ENCODE measurements at regions not wholly inside any gene's neighbourhood (a gene's known extent, or its start where the extent isn't known, plus 50 kb on each side); places are given as distances from the start of the nearest gene placed in this dataset.
"Not testable (repeated sequence)": the region's sequence is repeated elsewhere in the genome, so short reads cannot be mapped to it uniquely, and the experiment has no call there.

- H3K27ac Mint-ChIP-seq (ENCODE audit: unreplicated experiment), result no peak overlapping the region
- no peaks in the 10 kb centered on the region for H3K9me3 Mint-ChIP-seq (ENCODE audit: unreplicated experiment)
- DNase-seq, result no peak
- TF ChIP-seq, protein P1, sequence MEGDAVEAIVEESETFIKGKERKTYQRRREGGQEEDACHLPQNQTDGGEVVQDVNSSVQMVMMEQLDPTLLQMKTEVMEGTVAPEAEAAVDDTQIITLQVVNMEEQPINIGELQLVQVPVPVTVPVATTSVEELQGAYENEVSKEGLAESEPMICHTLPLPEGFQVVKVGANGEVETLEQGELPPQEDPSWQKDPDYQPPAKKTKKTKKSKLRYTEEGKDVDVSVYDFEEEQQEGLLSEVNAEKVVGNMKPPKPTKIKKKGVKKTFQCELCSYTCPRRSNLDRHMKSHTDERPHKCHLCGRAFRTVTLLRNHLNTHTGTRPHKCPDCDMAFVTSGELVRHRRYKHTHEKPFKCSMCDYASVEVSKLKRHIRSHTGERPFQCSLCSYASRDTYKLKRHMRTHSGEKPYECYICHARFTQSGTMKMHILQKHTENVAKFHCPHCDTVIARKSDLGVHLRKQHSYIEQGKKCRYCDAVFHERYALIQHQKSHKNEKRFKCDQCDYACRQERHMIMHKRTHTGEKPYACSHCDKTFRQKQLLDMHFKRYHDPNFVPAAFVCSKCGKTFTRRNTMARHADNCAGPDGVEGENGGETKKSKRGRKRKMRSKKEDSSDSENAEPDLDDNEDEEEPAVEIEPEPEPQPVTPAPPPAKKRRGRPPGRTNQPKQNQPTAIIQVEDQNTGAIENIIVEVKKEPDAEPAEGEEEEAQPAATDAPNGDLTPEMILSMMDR (IDR thresholded peaks at IDR 0.05; ENCODE audit: partially characterized antibody, unreplicated experiment), result no peak
- H3K36me3 Mint-ChIP-seq (ENCODE audit: unreplicated experiment), result no peaks in the 10 kb centered on the region
- H3K4me3 Mint-ChIP-seq (ENCODE audit: unreplicated experiment), result no peak overlapping the region
- peaks cover 4% of the 10 kb centered on the region for H3K4me1 Mint-ChIP-seq (ENCODE audit: low read depth, unreplicated experiment)
- H3K27me3 Mint-ChIP-seq (ENCODE audit: unreplicated experiment), result no peaks in the 10 kb centered on the region
Observed at GRCh38 chr15:69565066-69565655, 112.5 kb downstream of the RPLP1 start.

DNA sequence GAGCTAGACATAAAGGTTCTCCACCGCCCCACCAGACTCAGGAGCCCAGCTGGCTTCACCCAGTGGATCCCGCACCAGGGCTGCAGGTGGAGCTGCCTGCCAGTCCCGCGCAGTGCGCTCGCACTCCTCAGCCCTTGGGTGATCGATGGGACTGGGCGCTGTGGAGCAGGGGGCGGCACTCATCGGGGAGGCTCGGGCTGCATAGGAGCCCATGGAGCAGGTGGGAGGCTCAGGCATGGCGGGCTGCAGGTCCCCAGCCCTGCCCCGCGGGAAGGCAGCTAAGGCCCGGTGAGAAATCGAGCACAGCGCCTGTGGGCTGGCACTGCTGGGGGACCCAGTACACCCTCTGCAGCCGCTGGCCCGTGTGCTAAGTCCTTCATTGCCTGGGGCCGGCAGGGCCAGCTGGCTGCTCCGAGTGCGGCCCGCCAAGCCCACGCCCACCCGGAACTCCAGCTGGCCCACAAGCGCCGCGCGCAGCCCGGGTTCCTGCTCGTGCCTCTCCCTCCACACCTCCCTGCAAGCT, 114.7 kb downstream of the RPLP1 start:
- not testable (repeated sequence) for H3K4me1 Mint-ChIP-seq (ENCODE audit: low read depth, unreplicated experiment); H3K9me3 Mint-ChIP-seq (ENCODE audit: unreplicated experiment); H3K36me3 Mint-ChIP-seq (ENCODE audit: unreplicated experiment); H3K27ac Mint-ChIP-seq (ENCODE audit: unreplicated experiment); H3K27me3 Mint-ChIP-seq (ENCODE audit: unreplicated experiment); DNase-seq; H3K4me3 Mint-ChIP-seq (ENCODE audit: unreplicated experiment)

- Mint-ChIP-seq H3K4me1 (ENCODE audit: low read depth, unreplicated experiment) (no peaks in the 10 kb centered on the region), H3K27ac (ENCODE audit: unreplicated experiment) (no peak overlapping the region), H3K4me3 (ENCODE audit: unreplicated experiment) (no peak overlapping the region), H3K9me3 (ENCODE audit: unreplicated experiment) (no peaks in the 10 kb centered on the region), H3K36me3 (ENCODE audit: unreplicated experiment) (no peaks in the 10 kb centered on the region), H3K27me3 (ENCODE audit: unreplicated experiment) (peaks cover 1% of the 10 kb centered on the region)
- no peak for DNase-seq
- TF ChIP-seq, protein P1 (IDR thresholded peaks at IDR 0.05; ENCODE audit: partially characterized antibody, unreplicated experiment), result no peak
Observed at GRCh38 chr15:69568173-69569009, 115.8 kb downstream of the RPLP1 start.

GRCh38 chr15:69570454-69570853, 117.8 kb downstream of the RPLP1 start:
- H3K9me3 Mint-ChIP-seq (ENCODE audit: unreplicated experiment), result no peaks in the 10 kb centered on the region
- H3K4me1 Mint-ChIP-seq (ENCODE audit: low read depth, unreplicated experiment), result no peaks in the 10 kb centered on the region
- H3K4me3 Mint-ChIP-seq (ENCODE audit: unreplicated experiment), result no peak overlapping the region
- TF ChIP-seq, protein P1 (IDR thresholded peaks at IDR 0.05; ENCODE audit: partially characterized antibody, unreplicated experiment), result no peak
- DNase-seq, result no peak
- no peaks in the 10 kb centered on the region for H3K36me3 Mint-ChIP-seq (ENCODE audit: unreplicated experiment)
- H3K27ac Mint-ChIP-seq (ENCODE audit: unreplicated experiment), result no peak overlapping the region
- H3K27me3 Mint-ChIP-seq (ENCODE audit: unreplicated experiment), result peaks cover 7% of the 10 kb centered on the region

DNA sequence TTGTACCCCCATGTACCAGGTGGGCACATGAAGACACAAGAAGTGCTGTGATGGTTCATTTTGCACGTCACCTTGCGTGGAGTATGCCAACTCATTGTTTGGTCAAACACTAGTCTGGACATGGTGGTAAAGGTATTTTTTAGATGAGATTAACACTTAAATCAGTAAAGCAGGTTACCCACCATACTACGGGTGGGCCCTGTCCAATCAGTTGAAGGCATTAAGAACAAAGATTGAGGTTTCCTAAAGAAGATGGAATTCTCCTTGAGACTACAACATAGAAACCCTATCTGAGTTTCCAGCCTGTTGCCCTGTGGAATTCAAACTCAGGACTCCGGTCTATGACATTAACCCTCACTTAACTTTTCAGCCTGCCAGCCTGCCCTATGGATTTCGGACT, 118.4 kb downstream of the RPLP1 start:
- no peak for DNase-seq
- H3K27ac Mint-ChIP-seq (ENCODE audit: unreplicated experiment), result no peak overlapping the region
- peaks cover 7% of the 10 kb centered on the region for H3K27me3 Mint-ChIP-seq (ENCODE audit: unreplicated experiment)
- no peaks in the 10 kb centered on the region for H3K4me1 Mint-ChIP-seq (ENCODE audit: low read depth, unreplicated experiment)
- no peaks in the 10 kb centered on the region for H3K36me3 Mint-ChIP-seq (ENCODE audit: unreplicated experiment)
- H3K4me3 Mint-ChIP-seq (ENCODE audit: unreplicated experiment), result no peak overlapping the region
- no peaks in the 10 kb centered on the region for H3K9me3 Mint-ChIP-seq (ENCODE audit: unreplicated experiment)
- TF ChIP-seq, protein P1 (IDR thresholded peaks at IDR 0.05; ENCODE audit: partially characterized antibody, unreplicated experiment), result no peak

DNA sequence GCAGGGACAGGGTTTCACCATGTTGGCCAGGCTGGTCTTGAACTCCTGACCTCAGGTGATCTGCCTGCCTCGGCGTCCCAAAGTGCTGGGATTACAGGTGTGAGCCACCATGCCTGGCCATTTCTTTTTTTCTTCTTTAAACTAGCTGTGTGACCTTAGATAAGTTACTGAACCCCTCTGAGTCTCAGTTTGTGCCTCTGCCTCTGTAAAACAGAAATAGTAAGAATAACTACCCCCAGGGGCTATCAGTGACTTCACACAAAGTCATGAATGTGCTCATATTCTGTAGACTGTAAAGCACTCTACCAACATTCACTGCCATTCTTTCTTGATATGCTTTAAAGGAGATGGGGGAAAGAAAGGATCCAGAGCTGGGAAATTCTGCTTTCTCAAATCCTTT, 120.7 kb downstream of the RPLP1 start:
- not testable (repeated sequence) for DNase-seq; H3K9me3 Mint-ChIP-seq (ENCODE audit: unreplicated experiment); H3K27ac Mint-ChIP-seq (ENCODE audit: unreplicated experiment); H3K4me1 Mint-ChIP-seq (ENCODE audit: low read depth, unreplicated experiment); H3K27me3 Mint-ChIP-seq (ENCODE audit: unreplicated experiment); H3K4me3 Mint-ChIP-seq (ENCODE audit: unreplicated experiment); H3K36me3 Mint-ChIP-seq (ENCODE audit: unreplicated experiment)

Measured in glutamatergic neuron (in vitro differentiated cells).